WTC11 (cell line): ENCODE measurements at regions not wholly inside any gene's neighbourhood (a gene's known extent, or its start where the extent isn't known, plus 50 kb on each side); places are given as distances from the start of the nearest gene placed in this dataset.

Experiments used
- ATAC-seq: fragments of 200-7000 bp; cut with Tn5 transposase; 2 replicates; pipeline ENCODE4 v1.10.0; 2021; ENCODE audit warnings: mild to moderate bottlenecking, moderate library complexity
- CTCF ChIA-PET: fragments of 300-600 bp; sonication (Branson Sonifier 250); formaldehyde crosslinking; loops from one replicate; lab custom pipeline; 2021; ENCODE audit warnings: antibody characterized with exemption; lab: Charles Lee
- POLR2A ChIA-PET: fragments of 350-600 bp; sonication (Branson Sonifier 250); formaldehyde crosslinking; loops from one replicate; lab custom pipeline; 2021; ENCODE audit warnings: antibody characterized with exemption; lab: Charles Lee
- DNase-seq: peaks from one replicate; pipeline ENCODE4 v3.0.0; 2021; ENCODE audit warnings: low spot score
- H3K27ac Mint-ChIP-seq: 2 replicates; pipeline ENCODE4 v1.8.0; 2021; ENCODE audit warnings: mixed read lengths
- H3K27me3 Mint-ChIP-seq: 2 replicates; pipeline ENCODE4 v1.8.0; 2021; ENCODE audit warnings: low read depth, mild to moderate bottlenecking, moderate library complexity, mixed read lengths
- H3K36me3 Mint-ChIP-seq: 2 replicates; pipeline ENCODE4 v1.8.0; 2021; ENCODE audit warnings: mixed read lengths
- H3K4me1 Mint-ChIP-seq: 2 replicates; pipeline ENCODE4 v1.8.0; 2022; ENCODE audit warnings: mixed read lengths
- H3K4me3 Mint-ChIP-seq: 2 replicates; pipeline ENCODE4 v1.8.0; 2021; ENCODE audit warnings: mild to moderate bottlenecking, moderate library complexity, mixed read lengths
- H3K9me3 Mint-ChIP-seq: 2 replicates; pipeline ENCODE4 v1.8.0; 2021; ENCODE audit warnings: mixed read lengths
- ATF3 ChIP-seq: sonication (generic); formaldehyde crosslinking; conservative IDR thresholded peaks from 2 replicates; pipeline ENCODE4 v1.8.1; 2022; ENCODE audit warnings: mild to moderate bottlenecking, missing genetic modification reagents
- ATF6 ChIP-seq: sonication (generic); formaldehyde crosslinking; IDR thresholded peaks from 2 replicates; pipeline ENCODE4 v1.8.1; 2023; ENCODE audit warnings: mild to moderate bottlenecking, missing genetic modification reagents
- CREB1 ChIP-seq: sonication (generic); formaldehyde crosslinking; IDR thresholded peaks from 2 replicates; pipeline ENCODE4 v1.8.0; 2023; ENCODE audit warnings: mild to moderate bottlenecking, missing genetic modification reagents
- CREM ChIP-seq: sonication (generic); formaldehyde crosslinking; IDR thresholded peaks from 2 replicates; pipeline ENCODE4 v1.8.1; 2022; ENCODE audit warnings: mild to moderate bottlenecking, missing genetic modification reagents, moderate library complexity
- JAZF1 ChIP-seq: fragments of 250-450 bp; sonication (Bioruptor Pico); IDR thresholded peaks from 2 replicates; pipeline ENCODE4 v1.9.0; 2021; ENCODE audit warnings: moderate library complexity, mild to moderate bottlenecking, inconsistent platforms
- MXD4 ChIP-seq: fragments of 250-450 bp; sonication (Bioruptor Pico); IDR thresholded peaks from 2 replicates; pipeline ENCODE4 v1.8.0; 2021; ENCODE audit warnings: mild to moderate bottlenecking, moderate library complexity, borderline replicate concordance
- MYBL2 ChIP-seq: sonication (generic); formaldehyde crosslinking; IDR thresholded peaks from 2 replicates; pipeline ENCODE4 v1.8.1; 2023; ENCODE audit warnings: mild to moderate bottlenecking, moderate library complexity, missing genetic modification reagents
- NFATC4 ChIP-seq: fragments of 250-450 bp; sonication (Bioruptor Pico); IDR thresholded peaks from 2 replicates; pipeline ENCODE4 v1.9.0; 2021; ENCODE audit warnings: mild to moderate bottlenecking
- NFE2L1 ChIP-seq: sonication (generic); formaldehyde crosslinking; IDR thresholded peaks from 2 replicates; pipeline ENCODE4 v1.8.1; 2023; ENCODE audit warnings: missing genetic modification reagents
- ZMAT4 ChIP-seq: fragments of 250-450 bp; sonication (Bioruptor Pico); IDR thresholded peaks from 2 replicates; pipeline ENCODE4 v1.9.0; 2021; ENCODE audit warnings: mild to moderate bottlenecking
- ZNF396 ChIP-seq: fragments of 250-450 bp; sonication (Bioruptor Pico); IDR thresholded peaks from 2 replicates; pipeline ENCODE4 v1.8.0; 2021; ENCODE audit warnings: mild to moderate bottlenecking, moderate library complexity, borderline replicate concordance
- ZNF532 ChIP-seq: fragments of 250-450 bp; sonication (Bioruptor Pico); IDR thresholded peaks from 2 replicates; pipeline ENCODE4 v1.9.0; 2021; ENCODE audit warnings: mild to moderate bottlenecking, borderline replicate concordance
- ZNF671 ChIP-seq: fragments of 250-450 bp; sonication (Bioruptor Pico); IDR thresholded peaks from 2 replicates; pipeline ENCODE4 v1.8.0; 2021; ENCODE audit warnings: mild to moderate bottlenecking

GRCh38 chr9:82571540-82571939 lies 491.4 kb downstream of the RASEF start (continued):
- TF ChIP-seq ATF6 (no peak), NFE2L1 (no peak)
- TF ChIP-seq, all 79 proteins: peak for 0

- H3K27me3 Mint-ChIP-seq = no peaks in the 10 kb centered on the region; the same call in 1 of the 2 replicates
- ChIA-PET POLR2A (no interaction called here), CTCF (no interaction called here)
- H3K4me1 Mint-ChIP-seq = no peaks in the 10 kb centered on the region
- ATAC-seq = no peak
- no peak for DNase-seq
- no peak overlapping the region for H3K27ac Mint-ChIP-seq
- H3K9me3 Mint-ChIP-seq = peaks cover 18% of the 10 kb centered on the region
- H3K4me3 Mint-ChIP-seq = no peak overlapping the region
- no peaks in the 10 kb centered on the region for H3K36me3 Mint-ChIP-seq
- no peak for TF ChIP-seq ZNF532 (CRISPR knock-in tag)
- no peak for TF ChIP-seq ZNF671 (CRISPR knock-in tag)
- no peak for TF ChIP-seq ATF3 (CRISPR knock-in tag)
- no peak for TF ChIP-seq ZMAT4 (CRISPR knock-in tag)
- no peak for TF ChIP-seq CREB1 (CRISPR knock-in tag)
- no peak for TF ChIP-seq MYBL2 (CRISPR knock-in tag)
- TF ChIP-seq CREM (CRISPR knock-in tag) = no peak
- TF ChIP-seq ZNF396 (CRISPR knock-in tag) = no peak
Observed at GRCh38 chr9:82572146-82572545, 490.8 kb downstream of the RASEF start.

GRCh38 chr9:82574911-82575310 lies 488.0 kb downstream of the RASEF start:
- Mint-ChIP-seq H3K9me3 (peaks cover 32% of the 10 kb centered on the region), H3K27me3 (no peaks in the 10 kb centered on the region; the same call in 1 of the 2 replicates), H3K4me3 (no peak overlapping the region), H3K27ac (no peak overlapping the region), H3K36me3 (peaks cover 3% of the 10 kb centered on the region), H3K4me1 (no peaks in the 10 kb centered on the region)
- ATAC-seq = no peak
- no peak for TF ChIP-seq NFATC4 (CRISPR knock-in tag)
- ChIA-PET CTCF (no interaction called here), POLR2A (no interaction called here)
- DNase-seq = no peak

GRCh38 chr9:82580921-82581320 lies 482.0 kb downstream of the RASEF start:
- Mint-ChIP-seq H3K27ac (no peak overlapping the region), H3K36me3 (peaks cover 3% of the 10 kb centered on the region), H3K9me3 (peaks cover 19% of the 10 kb centered on the region), H3K4me3 (no peak overlapping the region), H3K27me3 (no peaks in the 10 kb centered on the region), H3K4me1 (peaks cover 6% of the 10 kb centered on the region)
- POLR2A ChIA-PET = no interaction called here
- DNase-seq (no peak), ATAC-seq (no peak)
- CTCF ChIA-PET = no interaction called here
- no peak for TF ChIP-seq ATF3 (CRISPR knock-in tag)
- TF ChIP-seq JAZF1 (CRISPR knock-in tag) = no peak
- no peak for TF ChIP-seq MXD4 (CRISPR knock-in tag)
- TF ChIP-seq NFE2L1 = no peak
